A673 (cell line): ENCODE measurements at regions not wholly inside any gene's neighbourhood (a gene's known extent, or its start where the extent isn't known, plus 50 kb on each side); places are given as distances from the start of the nearest gene placed in this dataset.

ENCODE experiments used
- BruUV-seq: library from RNA; stranded (reverse); fragments of 400-500 nt; replicated peaks from 2 replicates; lab custom pipeline; 2021; lab: Mats Ljungman, UMichigan
- CTCF ChIA-PET: fragments of 300-600 bp; sonication (Branson Sonifier 250); formaldehyde crosslinking; loops from one replicate; lab custom pipeline; 2022; ENCODE audit warnings: antibody characterized with exemption; lab: Charles Lee
- POLR2A ChIA-PET: fragments of 300-600 bp; sonication (Branson Sonifier 250); formaldehyde crosslinking; loops from one replicate; lab custom pipeline; 2022; ENCODE audit warnings: antibody characterized with exemption; ENCODE audit not compliant: low non-redundant PET; lab: Charles Lee
- DNase-seq: peaks from one replicate; pipeline ENCODE4 v3.0.0-alpha.2; 2015; ENCODE audit warnings: low spot score
- H3K27ac ChIP-seq: fragments of 200-600 bp; sonication (generic); 2 replicates; pipeline ENCODE4 v1.5.1; 2016; ENCODE audit warnings: mixed run types, low read depth, mild to moderate bottlenecking, mixed read lengths, antibody characterized with exemption, low read length; ENCODE audit not compliant: poor library complexity, severe bottlenecking
- H3K27me3 ChIP-seq: fragments of 200-600 bp; sonication (generic); replicated peaks from 2 replicates; pipeline ENCODE4 v1.6.1; 2017; ENCODE audit warnings: mixed run types, low read depth, mild to moderate bottlenecking, mixed read lengths, antibody characterized with exemption, low read length; ENCODE audit not compliant: insufficient read depth, poor library complexity
- H3K36me3 ChIP-seq: fragments of 200-600 bp; sonication (generic); 2 replicates; pipeline ENCODE4 v1.6.1; 2016; ENCODE audit warnings: mixed run types, mild to moderate bottlenecking, mixed read lengths, antibody characterized with exemption, low read length; ENCODE audit not compliant: insufficient read depth, poor library complexity, severe bottlenecking
- H3K4me1 ChIP-seq: fragments of 200-600 bp; sonication (generic); 2 replicates; pipeline ENCODE4 v1.6.1; 2017; ENCODE audit warnings: mixed run types, mild to moderate bottlenecking, mixed read lengths, antibody characterized with exemption, low read length; ENCODE audit not compliant: insufficient read depth, poor library complexity, severe bottlenecking
- H3K4me3 ChIP-seq: fragments of 200-600 bp; sonication (generic); 2 replicates; pipeline ENCODE4 v1.5.1; 2016; ENCODE audit warnings: low read depth, mixed run types, mild to moderate bottlenecking, mixed read lengths, low read length; ENCODE audit not compliant: poor library complexity, severe bottlenecking
- H3K9me3 ChIP-seq: fragments of 200-600 bp; sonication (generic); 2 replicates; pipeline ENCODE4 v1.6.1; 2016; ENCODE audit warnings: mixed run types, low read depth, mild to moderate bottlenecking, mixed read lengths, antibody characterized with exemption, low read length; ENCODE audit not compliant: poor library complexity, severe bottlenecking
- CTCF ChIP-seq: fragments of 300-800, 200-600 bp; sonication (generic); conservative IDR thresholded peaks from 2 replicates; pipeline ENCODE4 v1.5.1; 2017; ENCODE audit warnings: low read depth, mild to moderate bottlenecking, antibody characterized with exemption, low read length, moderate library complexity, mixed read lengths
- EZH2 ChIP-seq: fragments of 200-600 bp; sonication (generic); IDR thresholded peaks from 2 replicates; pipeline ENCODE4 v1.6.1; 2017; ENCODE audit warnings: borderline replicate concordance, low read depth, mild to moderate bottlenecking, mixed read lengths, antibody characterized with exemption, low read length; ENCODE audit not compliant: poor library complexity, severe bottlenecking
- intact Hi-C: fragments of 100-400 bp; cut with micrococcal nuclease; formaldehyde crosslinking; loops from one replicate; pipeline ENCODE4 v1.10.0; 2022; ENCODE audit not compliant: unreplicated experiment

- Histone ChIP-seq H3K4me1 (peaks cover 8% of the 10 kb centered on the region), H3K27ac (no peak overlapping the region), H3K4me3 (no peak overlapping the region), H3K9me3 (no peaks in the 10 kb centered on the region), H3K27me3 (no peaks in the 10 kb centered on the region), H3K36me3 (no peaks in the 10 kb centered on the region)
- CTCF ChIA-PET = no interaction called here
- BruUV-seq = no TSS peak
- intact Hi-C loops = no loop called here
- TF ChIP-seq EZH2 (no peak), CTCF (no peak)
- no peak for DNase-seq
- POLR2A ChIA-PET = no interaction called here
These were observed 64.9 kb upstream of the BTBD3 start for GRCh38 chr20:11852811-11853210.

- no peak for TF ChIP-seq EZH2
- no peak for TF ChIP-seq CTCF
- POLR2A ChIA-PET = no interaction called here
- Histone ChIP-seq H3K27me3 (no peaks in the 10 kb centered on the region), H3K27ac (no peak overlapping the region), H3K4me3 (no peak overlapping the region), H3K36me3 (no peaks in the 10 kb centered on the region), H3K4me1 (peaks cover 8% of the 10 kb centered on the region), H3K9me3 (no peaks in the 10 kb centered on the region)
- no TSS peak for BruUV-seq
- no peak for DNase-seq
- CTCF ChIA-PET = no interaction called here
- intact Hi-C loops = no loop called here
These were observed 64.3 kb upstream of the BTBD3 start for GRCh38 chr20:11853359-11853758.

- Histone ChIP-seq H3K27ac (no peak overlapping the region), H3K4me3 (no peak overlapping the region), H3K4me1 (no peaks in the 10 kb centered on the region), H3K9me3 (no peaks in the 10 kb centered on the region), H3K27me3 (no peaks in the 10 kb centered on the region), H3K36me3 (no peaks in the 10 kb centered on the region)
- intact Hi-C loops = no loop called here
- ChIA-PET POLR2A (no interaction called here), CTCF (no interaction called here)
- BruUV-seq = no TSS peak
- no peak for DNase-seq
- no peak for TF ChIP-seq CTCF
- no peak for TF ChIP-seq EZH2
These were observed 56.2 kb upstream of the BTBD3 start for GRCh38 chr20:11861479-11861878.
